HG03378 (cell line): ENCODE measurements at regions not wholly inside any gene's neighbourhood (a gene's known extent, or its start where the extent isn't known, plus 50 kb on each side); places are given as distances from the start of the nearest gene placed in this dataset.
"Not testable (repeated sequence)": the region's sequence is repeated elsewhere in the genome, so short reads cannot be mapped to it uniquely, and the experiment has no call there.

Experiments used
- ATAC-seq: cut with Tn5 transposase; IDR thresholded peaks from one replicate; pipeline ENCODE4 v1.9.1; 2021; ENCODE audit warnings: mild to moderate bottlenecking, moderate library complexity; ENCODE audit not compliant: unreplicated experiment

DNA sequence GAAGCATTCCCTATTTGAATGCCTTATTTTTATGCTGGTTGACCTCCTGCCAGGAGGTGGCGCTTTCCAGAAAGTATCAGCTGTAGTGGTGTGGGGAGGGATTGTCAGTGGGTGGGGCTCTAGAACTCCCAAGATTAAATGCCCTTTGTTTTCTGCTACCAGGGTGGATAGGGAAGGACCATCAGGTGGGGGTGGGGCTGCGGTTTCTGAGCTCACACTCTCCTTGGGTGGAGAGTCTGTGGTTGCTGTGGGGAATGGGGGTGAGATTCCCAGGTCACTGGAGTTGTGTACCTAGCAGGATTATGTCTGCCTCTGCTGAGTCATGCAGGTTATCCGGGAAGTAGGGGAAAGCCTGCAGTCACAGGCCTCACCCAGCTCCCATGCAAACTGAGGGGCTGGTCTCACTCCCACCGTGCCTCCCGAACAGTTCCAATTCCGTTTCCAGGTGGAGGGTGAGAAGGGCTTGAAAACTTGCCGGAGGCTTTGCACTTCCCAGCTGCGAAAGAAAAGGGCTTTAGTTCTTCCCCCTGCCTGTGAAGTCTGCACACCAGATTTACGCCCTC lies 68.3 kb downstream of the ALG10B start:
- ATAC-seq, result no peak

- no peak for ATAC-seq
Observed at GRCh38 chr12:38385486-38385885, 68.9 kb downstream of the ALG10B start.

DNA sequence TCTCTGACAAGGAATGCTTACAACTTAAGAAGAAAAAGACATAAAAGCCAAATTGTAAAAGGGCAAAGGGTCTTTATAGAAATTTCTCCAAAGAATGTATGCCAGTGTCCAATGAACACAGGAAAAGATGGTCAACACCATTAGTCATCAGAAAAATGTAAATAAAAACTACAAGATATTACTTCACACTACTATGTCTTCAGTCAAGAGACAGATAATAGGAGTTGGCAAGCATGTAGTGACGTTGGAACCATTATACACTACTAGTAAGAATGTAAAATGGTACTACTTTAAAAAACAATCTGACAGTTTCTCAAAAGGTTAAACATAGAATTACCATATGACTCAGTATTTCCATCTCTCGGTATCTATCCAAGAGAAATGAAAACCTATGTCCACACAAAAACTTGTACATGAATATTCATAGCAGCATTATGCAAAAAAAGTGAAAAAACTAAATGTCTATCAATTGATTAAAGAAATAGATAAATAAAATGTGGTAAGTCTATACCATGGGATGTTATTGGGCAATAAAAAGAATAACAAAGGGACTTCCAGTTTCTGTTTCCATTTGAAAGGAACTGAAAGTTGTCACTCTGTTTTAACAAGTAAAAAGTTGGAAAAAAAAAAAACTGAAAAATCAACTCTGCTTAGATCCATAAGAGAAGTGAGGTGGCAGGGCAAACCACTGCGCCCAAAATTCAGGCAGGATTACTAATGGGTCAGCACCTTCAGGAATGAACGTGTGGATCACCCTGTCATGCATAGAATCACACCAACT lies 69.8 kb downstream of the ALG10B start:
- peak; percentile 70 for ATAC-seq

GRCh38 chr12:38389614-38390013 lies 73.0 kb downstream of the ALG10B start:
- no peak for ATAC-seq

DNA sequence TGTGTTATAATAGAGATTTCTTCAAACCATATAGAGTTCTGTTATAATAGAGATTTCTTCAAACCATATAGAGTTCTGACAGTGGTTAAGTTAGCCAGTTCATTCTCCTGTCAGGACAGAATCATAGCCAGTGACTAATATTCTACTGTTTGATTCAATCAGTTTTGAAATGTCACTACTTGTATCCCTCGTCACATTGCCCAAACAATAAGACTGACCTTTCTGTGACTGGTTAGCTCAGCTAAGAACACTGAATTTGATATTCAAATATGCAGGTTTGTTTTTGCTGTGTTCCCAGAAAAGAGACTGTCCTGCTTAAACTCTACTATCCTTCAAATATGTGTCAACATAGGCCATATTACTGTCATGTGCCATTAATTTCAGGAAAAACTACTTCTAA lies 74.4 kb downstream of the ALG10B start:
- ATAC-seq, result no peak

DNA sequence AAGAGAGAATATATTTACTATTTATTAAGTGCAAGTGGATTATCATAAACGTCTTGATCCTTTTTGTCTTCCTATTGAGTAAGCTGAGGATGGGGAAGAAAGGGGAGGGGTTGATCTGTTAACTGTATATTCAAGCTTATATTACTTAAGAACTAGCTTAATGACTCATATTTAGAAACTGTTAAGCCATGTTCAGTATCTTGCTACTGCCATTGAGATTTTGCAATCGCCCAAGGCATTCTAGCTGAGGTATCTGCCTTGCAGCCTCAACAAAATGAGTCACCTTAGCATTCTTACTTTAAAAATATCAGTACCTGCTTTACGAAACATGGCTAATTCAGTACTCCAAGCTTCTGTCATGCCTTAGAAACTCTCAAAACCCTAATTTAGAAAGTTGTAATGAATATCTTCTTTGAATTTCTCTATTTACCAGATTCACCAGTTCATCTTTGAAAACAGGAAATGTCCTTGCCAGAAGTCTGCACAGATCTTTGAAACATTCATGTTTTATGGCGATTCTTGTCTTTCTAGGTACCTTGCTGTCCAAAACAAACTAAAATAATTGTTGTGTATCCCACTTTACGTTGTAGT lies 76.1 kb downstream of the ALG10B start:
- no peak for ATAC-seq

DNA sequence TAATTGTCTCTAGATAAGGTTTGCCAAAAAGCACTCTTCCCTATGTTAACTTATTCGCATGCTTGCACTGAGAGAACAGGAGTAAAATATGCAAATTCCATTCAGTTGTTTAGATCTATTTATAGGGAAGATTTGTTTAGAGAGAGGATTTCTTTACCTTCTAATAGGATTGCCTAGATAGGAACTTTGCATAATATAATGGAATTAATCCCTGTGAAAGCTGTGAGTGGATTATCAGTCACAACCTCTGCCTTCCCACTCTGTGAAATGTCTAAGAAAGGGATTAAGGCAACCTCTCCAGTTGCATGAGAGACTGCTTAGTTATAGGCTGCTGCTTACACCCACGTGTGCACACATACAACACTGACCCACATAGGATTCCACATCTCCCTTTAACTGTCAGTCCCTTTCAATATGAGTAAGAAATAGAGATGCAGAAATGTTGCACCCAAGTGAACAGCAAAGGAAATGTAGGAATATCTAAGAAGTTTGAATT lies 83.2 kb downstream of the ALG10B start:
- ATAC-seq, result no peak

DNA sequence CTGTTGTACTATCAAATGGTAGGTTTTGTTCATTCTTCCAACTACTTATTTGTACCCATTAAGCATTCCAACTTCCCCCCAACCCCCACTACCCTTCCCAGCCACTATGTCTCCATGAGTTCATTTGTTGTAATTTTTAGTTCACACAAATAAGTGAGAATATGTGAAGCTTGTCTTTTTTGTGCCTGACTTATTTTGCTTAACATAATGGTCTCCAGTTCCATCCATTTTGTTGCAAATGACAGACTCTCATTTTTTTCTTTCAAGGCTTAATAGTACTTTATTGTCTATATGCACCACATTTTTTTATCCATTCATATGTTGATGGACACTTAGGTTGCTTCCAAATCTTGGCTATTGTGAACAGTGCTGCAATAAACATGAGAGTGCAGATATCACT lies 86.2 kb downstream of the ALG10B start:
- ATAC-seq, result no peak

DNA sequence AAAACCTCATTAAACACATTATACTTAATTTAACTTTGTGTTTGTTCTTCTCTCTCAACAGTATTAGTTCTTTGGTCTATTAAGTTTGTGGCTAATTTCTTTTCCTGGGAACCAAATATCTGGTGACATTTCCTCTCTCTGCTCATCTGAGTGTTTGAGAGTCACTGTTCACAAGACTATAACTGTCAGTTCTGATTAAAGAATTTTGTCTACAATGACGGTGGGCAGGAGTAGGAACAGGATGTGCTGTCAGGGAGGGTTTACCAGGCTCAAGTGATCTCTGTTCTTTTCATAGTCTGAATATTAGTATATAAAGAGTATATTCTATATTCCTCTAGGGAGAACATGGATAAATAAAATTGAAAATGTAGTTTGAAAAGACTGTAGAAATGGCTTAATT lies 92.9 kb downstream of the ALG10B start:
- no peak for ATAC-seq

DNA sequence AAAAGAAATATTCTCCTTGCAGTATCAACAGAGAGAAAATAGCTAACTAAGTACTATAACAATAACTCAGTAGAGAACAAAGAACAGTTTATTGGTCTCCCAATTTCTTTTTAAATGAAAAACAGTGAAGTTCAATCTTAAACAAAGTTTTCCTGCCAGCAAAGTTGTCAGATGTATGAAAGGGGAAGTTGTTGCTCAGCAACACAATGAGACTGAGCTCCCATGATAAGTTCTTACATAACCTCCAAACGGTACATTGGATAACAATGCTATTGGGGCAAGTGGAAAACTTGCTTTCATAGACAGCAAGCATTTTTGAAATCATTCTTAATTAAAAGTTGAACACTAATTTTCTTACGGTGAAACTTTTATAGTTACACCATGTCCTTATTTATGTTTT lies 94.9 kb downstream of the ALG10B start:
- no peak for ATAC-seq

DNA sequence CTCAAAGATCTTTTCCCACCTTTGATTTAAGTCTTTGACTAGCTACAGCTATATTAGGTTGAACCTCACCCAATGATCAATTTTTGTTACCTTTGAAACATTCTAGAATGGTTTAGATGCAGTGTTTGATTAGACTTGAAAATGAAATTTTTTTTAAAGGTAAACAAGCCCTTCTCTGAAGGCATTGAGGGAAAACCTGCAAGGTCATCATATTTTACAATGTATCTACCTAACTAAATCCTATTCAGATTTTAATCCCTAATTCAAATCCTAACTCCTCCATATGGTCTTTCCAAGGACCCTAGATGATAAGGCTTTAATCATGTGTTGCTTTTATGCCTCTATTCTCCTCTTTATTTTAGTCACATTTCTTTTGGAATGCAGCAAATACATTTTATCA lies 95.4 kb downstream of the ALG10B start:
- ATAC-seq, result no peak

DNA sequence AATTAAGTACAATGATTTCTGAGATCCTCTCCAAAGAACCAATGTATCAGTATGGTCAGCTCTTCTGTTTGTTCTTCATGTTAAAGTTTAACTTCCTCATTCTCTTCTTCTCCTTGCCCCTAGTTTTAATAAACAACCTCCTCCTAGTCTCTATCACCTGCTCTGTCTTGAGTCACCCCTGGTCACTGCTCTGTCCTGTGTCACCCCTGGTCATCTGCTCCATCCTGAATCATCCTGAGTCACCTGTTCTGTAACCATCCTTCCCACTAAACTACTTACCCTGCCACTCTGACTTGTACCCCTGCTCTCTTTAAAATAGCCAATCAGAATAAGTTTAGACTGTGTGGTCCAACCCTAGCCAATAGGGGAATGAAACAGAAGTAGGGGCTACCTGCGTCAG lies 100.5 kb downstream of the ALG10B start:
- no peak for ATAC-seq

DNA sequence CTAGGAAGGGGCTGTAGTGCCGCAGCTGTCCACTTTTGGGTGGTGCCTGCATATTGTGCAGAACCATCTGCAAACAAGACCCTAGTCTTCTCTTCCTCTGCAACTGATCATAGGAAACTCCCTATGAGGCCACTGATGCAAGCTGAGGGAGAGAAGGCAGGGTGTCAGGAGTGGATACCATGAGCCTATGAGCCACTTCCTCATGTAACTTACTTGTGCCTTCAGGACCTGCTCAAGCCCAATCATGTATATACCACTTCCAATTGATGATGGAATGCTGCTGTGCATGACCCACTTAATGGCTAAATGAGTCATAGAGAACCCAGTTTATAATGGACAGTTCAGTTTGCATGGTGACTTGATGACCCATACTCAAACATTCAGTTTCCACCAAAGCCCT lies 107.9 kb downstream of the ALG10B start:
- ATAC-seq, result no peak

- ATAC-seq, result no peak
Observed at GRCh38 chr12:38427442-38427841, 110.9 kb downstream of the ALG10B start.

DNA sequence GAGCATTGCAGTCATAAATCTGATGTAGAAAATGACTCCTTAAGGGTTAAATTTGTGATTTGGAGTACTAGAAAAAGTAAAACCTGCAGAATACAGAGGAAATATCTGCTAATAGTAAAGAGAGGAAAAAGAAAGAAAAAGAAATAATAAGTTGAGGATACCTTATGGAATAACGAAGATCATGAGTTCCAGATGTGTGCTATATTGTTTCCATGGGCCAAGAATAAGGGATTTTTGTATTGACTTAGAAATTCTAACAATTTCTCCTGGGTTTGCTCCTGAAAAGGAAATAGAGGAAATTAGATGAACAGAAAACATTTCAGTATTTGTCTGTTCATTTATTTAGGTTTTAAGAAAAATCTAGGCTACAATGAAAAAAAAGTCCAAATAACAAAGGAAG lies 115.3 kb downstream of the ALG10B start:
- no peak for ATAC-seq

DNA sequence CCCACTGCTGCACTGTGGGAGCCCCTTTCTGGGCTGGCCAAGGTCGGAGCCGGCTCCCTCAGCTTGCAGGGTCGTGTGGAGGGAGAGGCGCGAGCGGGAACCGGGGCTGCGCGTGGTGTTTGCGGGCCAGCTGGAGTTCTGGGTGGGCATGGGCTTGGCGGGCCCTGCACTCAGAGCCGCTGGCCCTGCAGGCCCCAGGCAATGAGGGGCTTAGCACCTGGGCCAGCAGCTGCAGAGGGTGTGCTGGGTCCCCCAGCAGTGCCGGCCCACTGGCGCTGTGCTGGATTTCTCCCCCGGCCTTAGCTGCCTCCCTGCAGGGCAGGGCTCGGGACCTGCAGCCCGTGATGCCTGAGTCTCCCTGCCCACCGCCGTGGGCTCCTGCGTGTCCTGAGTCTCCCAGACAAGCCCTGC lies 125.3 kb downstream of the ALG10B start:
- not testable (repeated sequence) for ATAC-seq

DNA sequence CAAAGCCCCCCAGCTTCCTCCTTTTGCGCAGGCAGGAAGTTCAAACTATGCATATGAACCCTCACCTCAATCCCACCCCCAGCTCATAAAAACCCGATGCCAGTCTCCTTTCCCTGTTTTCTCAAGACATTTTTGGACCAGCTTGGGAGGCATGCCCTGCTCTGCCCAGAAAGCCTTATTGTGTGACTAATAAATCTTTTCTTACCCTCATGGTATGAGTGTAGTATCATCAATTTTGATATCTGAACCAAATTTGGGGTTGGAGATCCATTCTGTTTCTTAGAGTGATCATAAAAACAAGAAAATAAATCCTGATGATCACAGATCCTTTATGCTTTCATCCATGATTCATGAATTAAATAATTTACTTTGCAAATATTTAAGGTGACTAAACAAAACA lies 128.5 kb downstream of the ALG10B start:
- no peak for ATAC-seq

DNA sequence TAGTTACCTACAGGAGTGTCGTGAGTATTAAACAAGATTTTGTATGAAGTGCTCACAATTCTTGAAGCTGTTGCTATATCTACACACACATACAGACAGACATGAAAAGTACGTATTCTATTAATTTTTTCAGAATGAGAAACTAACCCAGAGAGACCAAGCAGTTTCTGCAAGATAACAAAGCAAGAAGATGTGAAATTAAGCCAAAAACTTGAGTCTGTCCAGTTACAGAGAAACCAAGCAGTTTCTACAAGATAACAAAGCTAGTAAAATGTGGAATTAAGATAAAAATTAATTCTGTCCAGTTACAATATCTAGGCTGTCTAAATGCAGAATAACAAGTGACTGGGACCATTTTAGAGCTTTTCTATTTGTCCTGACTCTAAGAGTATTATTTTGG lies 132.4 kb downstream of the ALG10B start:
- ATAC-seq, result no peak

DNA sequence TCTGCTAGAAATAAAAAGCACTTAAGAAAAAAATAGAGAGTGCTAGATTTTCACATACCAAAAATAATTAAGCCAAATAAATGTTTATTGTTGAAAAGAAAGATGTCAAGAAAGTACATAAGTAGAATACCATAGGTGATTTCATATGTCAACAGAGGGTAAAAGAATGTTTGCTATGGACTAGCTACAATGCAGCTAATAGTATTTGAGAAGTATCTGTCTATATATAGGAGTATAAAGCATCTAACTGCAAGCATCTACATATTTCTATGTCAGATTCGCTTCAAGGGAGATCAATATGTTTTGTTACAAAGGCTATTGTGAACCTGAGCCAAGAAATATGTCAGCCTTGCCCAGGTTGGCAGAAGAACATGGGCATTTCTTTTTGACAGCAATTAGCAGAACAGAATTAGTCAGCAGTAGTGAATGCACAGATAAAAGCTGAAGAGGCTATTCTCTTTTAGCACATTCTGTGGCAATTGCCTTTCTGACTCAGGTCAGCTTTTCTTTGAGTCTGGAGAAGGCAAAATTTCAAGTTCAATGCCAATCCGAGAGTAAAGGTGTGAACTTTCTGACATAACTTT lies 140.1 kb downstream of the ALG10B start:
- no peak for ATAC-seq

- no peak for ATAC-seq
Observed at GRCh38 chr12:38465020-38465419, 148.4 kb downstream of the ALG10B start.

DNA sequence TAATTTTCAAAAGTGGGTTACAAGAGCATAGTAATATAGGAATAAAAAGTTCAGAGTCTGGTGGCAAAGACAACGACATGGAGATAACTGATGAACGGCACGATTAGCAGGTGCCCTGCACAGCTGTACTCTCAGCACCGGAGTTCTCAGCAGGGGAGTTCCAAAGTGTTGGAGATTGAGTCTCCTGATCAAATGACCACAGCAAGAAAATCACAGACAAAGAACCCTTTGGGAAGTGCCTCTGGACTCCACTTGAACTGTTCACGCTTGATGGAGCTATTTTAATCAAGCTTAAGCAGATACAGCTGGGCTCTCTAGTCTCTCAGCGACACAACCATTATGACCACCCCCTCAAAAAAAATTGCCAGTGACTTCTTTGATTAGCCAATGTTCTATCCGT lies 153.1 kb downstream of the ALG10B start:
- no peak for ATAC-seq
